ENCODE measurements at regions not wholly inside any gene's neighbourhood (a gene's known extent, or its start where the extent isn't known, plus 50 kb on each side); places are given as distances from the start of the nearest gene placed in this dataset.

DNA sequence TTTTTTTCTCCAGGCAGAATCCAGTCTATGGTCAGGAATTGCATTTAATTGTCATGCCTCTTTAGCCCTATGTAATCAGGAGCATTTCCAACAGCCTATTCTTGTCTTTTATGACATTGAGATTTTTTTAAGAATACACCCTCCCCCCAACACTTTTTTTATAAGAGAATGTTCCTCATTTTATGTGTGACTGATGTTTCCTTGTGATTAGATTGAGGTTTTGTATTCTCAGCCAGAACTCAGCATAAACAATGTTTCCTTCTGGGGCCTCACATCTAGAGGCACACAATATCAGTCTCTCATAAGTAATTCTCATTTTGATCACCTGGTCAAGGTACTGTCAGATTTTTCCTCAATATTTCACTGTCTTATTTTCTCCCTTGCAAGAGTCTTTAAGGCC lies 193.4 kb upstream of the PDE1C start:
- Histone ChIP-seq H3F3A (replicated peaks; ENCODE audit: insufficient read depth) (no peaks in the 10 kb centered on the region), H3K79me2 (ENCODE audit: insufficient read depth) (no peaks in the 10 kb centered on the region), H3K9me3 (no peaks in the 10 kb centered on the region), H3K27ac (ENCODE audit: low read depth in 2 of 2, low read length in 1 of 2) (no peak overlapping the region), H3K27me3 (ENCODE audit: insufficient read depth) (peaks cover 20% of the 10 kb centered on the region), H2AFZ (ENCODE audit: low read depth) (no peak overlapping the region), H3K9ac (no peak overlapping the region), H3K4me3 (ENCODE audit: low read depth in 2 of 2, low read length in 1 of 2) (no peak overlapping the region), H3K9me2 (no peaks in the 10 kb centered on the region), H3K36me3 (replicated peaks in 1 of 2; ENCODE audit: control insufficient read depth in 1 of 2, insufficient read depth in 2 of 2, low read length in 1 of 2) (no peaks in the 10 kb centered on the region), H4K20me1 (ENCODE audit: insufficient read depth) (no peaks in the 10 kb centered on the region), H3K4me1 (ENCODE audit: control insufficient read depth in 1 of 2, insufficient read depth in 2 of 2, low read depth in 1 of 2, low read length in 1 of 2) (no peaks in the 10 kb centered on the region), H3K4me2 (no peak overlapping the region)
- POLR2A ChIA-PET, result no interaction called here
- CTCF ChIA-PET, result no interaction called here
- no peak for DNase-seq
- TF ChIP-seq EP300 (IDR thresholded peaks at IDR 0.05; ENCODE audit: borderline replicate concordance in 1 of 2, low read depth in 1 of 2, low read length in 1 of 2), result no peak
- no peak for TF ChIP-seq MXI1 (IDR thresholded peaks at IDR 0.05; ENCODE audit: low read depth, low read length)
- no peak for TF ChIP-seq RFX5 (IDR thresholded peaks at IDR 0.05; ENCODE audit: low read length)
- TF ChIP-seq, protein P1, sequence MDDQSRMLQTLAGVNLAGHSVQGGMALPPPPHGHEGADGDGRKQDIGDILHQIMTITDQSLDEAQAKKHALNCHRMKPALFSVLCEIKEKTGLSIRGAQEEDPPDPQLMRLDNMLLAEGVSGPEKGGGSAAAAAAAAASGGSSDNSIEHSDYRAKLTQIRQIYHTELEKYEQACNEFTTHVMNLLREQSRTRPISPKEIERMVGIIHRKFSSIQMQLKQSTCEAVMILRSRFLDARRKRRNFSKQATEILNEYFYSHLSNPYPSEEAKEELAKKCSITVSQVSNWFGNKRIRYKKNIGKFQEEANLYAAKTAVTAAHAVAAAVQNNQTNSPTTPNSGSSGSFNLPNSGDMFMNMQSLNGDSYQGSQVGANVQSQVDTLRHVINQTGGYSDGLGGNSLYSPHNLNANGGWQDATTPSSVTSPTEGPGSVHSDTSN (IDR thresholded peaks at IDR 0.05), result no peak
- TF ChIP-seq CHD2 (IDR thresholded peaks at IDR 0.05; ENCODE audit: low read length, partially characterized antibody), result no peak
- no peak for TF ChIP-seq EZH2phosphoT487 (IDR thresholded peaks at IDR 0.05; ENCODE audit: borderline replicate concordance, low read depth)
- no peak for TF ChIP-seq GATA2 (CRISPR knock-in tag; IDR thresholded peaks at IDR 0.05)
- TF ChIP-seq, protein P2, sequence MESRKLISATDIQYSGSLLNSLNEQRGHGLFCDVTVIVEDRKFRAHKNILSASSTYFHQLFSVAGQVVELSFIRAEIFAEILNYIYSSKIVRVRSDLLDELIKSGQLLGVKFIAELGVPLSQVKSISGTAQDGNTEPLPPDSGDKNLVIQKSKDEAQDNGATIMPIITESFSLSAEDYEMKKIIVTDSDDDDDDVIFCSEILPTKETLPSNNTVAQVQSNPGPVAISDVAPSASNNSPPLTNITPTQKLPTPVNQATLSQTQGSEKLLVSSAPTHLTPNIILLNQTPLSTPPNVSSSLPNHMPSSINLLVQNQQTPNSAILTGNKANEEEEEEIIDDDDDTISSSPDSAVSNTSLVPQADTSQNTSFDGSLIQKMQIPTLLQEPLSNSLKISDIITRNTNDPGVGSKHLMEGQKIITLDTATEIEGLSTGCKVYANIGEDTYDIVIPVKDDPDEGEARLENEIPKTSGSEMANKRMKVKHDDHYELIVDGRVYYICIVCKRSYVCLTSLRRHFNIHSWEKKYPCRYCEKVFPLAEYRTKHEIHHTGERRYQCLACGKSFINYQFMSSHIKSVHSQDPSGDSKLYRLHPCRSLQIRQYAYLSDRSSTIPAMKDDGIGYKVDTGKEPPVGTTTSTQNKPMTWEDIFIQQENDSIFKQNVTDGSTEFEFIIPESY (IDR thresholded peaks at IDR 0.05; ENCODE audit: borderline replicate concordance, low read depth), result no peak
- TF ChIP-seq SMC3 (IDR thresholded peaks at IDR 0.05; ENCODE audit: low read depth, low read length), result no peak
- TF ChIP-seq FOXJ3 (CRISPR knock-in tag; IDR thresholded peaks at IDR 0.05), result no peak
- TF ChIP-seq RXRA (IDR thresholded peaks at IDR 0.05; ENCODE audit: borderline replicate concordance, low read depth), result no peak
- TF ChIP-seq, protein P3, sequence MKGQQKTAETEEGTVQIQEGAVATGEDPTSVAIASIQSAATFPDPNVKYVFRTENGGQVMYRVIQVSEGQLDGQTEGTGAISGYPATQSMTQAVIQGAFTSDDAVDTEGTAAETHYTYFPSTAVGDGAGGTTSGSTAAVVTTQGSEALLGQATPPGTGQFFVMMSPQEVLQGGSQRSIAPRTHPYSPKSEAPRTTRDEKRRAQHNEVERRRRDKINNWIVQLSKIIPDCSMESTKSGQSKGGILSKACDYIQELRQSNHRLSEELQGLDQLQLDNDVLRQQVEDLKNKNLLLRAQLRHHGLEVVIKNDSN (IDR thresholded peaks at IDR 0.05; ENCODE audit: borderline replicate concordance, low read depth), result no peak
- no peak for TF ChIP-seq FOXM1 (IDR thresholded peaks at IDR 0.05; ENCODE audit: low read depth)
- no peak for TF ChIP-seq TAF1 (IDR thresholded peaks at IDR 0.05; ENCODE audit: borderline replicate concordance, low read depth, low read length)
- no peak for TF ChIP-seq ELF1 (IDR thresholded peaks at IDR 0.05)
- TF ChIP-seq, protein P4, sequence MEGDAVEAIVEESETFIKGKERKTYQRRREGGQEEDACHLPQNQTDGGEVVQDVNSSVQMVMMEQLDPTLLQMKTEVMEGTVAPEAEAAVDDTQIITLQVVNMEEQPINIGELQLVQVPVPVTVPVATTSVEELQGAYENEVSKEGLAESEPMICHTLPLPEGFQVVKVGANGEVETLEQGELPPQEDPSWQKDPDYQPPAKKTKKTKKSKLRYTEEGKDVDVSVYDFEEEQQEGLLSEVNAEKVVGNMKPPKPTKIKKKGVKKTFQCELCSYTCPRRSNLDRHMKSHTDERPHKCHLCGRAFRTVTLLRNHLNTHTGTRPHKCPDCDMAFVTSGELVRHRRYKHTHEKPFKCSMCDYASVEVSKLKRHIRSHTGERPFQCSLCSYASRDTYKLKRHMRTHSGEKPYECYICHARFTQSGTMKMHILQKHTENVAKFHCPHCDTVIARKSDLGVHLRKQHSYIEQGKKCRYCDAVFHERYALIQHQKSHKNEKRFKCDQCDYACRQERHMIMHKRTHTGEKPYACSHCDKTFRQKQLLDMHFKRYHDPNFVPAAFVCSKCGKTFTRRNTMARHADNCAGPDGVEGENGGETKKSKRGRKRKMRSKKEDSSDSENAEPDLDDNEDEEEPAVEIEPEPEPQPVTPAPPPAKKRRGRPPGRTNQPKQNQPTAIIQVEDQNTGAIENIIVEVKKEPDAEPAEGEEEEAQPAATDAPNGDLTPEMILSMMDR (IDR thresholded peaks at IDR 0.05), result no peak
- no peak for TF ChIP-seq NFIC (IDR thresholded peaks at IDR 0.05; ENCODE audit: borderline replicate concordance)
- TF ChIP-seq, protein P5, sequence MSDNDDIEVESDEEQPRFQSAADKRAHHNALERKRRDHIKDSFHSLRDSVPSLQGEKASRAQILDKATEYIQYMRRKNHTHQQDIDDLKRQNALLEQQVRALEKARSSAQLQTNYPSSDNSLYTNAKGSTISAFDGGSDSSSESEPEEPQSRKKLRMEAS (IDR thresholded peaks at IDR 0.05; ENCODE audit: low read depth), result no peak
- no peak for TF ChIP-seq GABPA (IDR thresholded peaks at IDR 0.05; ENCODE audit: low read depth)

Measured in SK-N-SH (cell line).